ENCODE measurements at regions not wholly inside any gene's neighbourhood (a gene's known extent, or its start where the extent isn't known, plus 50 kb on each side); places are given as distances from the start of the nearest gene placed in this dataset.

DNA sequence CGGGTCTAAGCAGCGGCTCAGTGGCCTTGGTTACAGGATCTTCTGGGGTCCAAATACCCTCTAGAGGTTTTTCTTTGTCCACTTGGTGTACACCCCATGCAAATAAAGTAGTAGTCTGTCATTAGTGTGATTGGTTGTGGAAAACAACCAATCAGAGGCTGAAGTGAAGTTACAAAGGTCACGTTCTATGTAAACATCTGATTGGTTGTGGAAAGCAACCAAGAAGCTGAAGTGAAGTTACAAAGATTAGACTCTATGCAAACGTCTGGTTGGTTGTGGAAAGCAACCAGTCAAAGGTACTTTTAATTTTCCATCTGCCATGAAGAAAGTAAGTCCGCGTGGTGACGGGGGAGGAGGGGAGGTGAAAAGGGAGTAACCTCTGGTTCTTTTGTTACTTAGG lies 790.9 kb downstream of the UQCRFS1 start:
- FAIRE-seq (no peak), DNase-seq (ENCODE audit: low read depth) (no peak)
- Histone ChIP-seq H3K4me3 (ENCODE audit: low read depth, low read length) (no peak overlapping the region), H3K27me3 (ENCODE audit: control insufficient read depth, insufficient read depth, low read length) (no peaks in the 10 kb centered on the region), H3K36me3 (ENCODE audit: control insufficient read depth, insufficient read depth, low read length) (no peaks in the 10 kb centered on the region)
- TF ChIP-seq, protein P1, sequence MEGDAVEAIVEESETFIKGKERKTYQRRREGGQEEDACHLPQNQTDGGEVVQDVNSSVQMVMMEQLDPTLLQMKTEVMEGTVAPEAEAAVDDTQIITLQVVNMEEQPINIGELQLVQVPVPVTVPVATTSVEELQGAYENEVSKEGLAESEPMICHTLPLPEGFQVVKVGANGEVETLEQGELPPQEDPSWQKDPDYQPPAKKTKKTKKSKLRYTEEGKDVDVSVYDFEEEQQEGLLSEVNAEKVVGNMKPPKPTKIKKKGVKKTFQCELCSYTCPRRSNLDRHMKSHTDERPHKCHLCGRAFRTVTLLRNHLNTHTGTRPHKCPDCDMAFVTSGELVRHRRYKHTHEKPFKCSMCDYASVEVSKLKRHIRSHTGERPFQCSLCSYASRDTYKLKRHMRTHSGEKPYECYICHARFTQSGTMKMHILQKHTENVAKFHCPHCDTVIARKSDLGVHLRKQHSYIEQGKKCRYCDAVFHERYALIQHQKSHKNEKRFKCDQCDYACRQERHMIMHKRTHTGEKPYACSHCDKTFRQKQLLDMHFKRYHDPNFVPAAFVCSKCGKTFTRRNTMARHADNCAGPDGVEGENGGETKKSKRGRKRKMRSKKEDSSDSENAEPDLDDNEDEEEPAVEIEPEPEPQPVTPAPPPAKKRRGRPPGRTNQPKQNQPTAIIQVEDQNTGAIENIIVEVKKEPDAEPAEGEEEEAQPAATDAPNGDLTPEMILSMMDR (IDR thresholded peaks at IDR 0.05; ENCODE audit: insufficient read depth, low read length, severe bottlenecking), result no peak

DNA sequence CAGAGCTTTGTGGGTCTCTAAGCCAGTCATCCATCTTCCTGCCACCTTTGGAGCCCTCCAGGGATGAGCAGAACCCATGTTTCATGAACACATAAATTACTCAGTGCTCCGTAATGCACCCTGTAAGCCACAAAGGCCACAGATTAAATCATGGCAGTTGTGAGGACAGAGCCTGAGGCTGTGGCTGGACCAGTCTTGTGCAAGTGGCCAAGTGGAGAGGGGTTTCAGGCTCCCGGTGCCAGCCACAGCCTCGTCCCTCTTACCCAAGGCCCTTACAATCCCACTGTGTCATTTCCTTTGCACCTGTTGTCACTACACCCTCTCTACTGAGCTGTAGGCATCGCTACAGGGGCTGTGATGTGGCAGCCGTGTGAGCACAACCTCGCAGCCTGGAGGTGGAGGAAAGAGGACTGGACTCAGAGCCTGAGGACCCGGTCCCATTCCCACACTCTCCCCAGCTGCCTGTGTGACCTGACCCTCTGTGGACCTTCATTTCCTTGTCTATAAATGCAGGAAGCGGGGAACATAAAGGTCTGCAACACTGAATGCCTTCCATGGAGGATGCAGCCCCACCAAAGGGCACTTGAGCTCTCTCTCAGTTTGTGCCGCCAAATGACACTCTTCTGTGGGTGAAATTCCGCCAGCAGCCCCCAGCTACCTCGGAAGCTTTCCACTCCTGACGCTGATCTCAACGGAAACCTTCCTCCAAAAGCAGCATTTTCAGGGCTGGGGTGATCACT lies 792.0 kb downstream of the UQCRFS1 start:
- Histone ChIP-seq H3K27me3 (ENCODE audit: control insufficient read depth, insufficient read depth, low read length) (no peaks in the 10 kb centered on the region), H3K4me3 (ENCODE audit: low read depth, low read length) (no peak overlapping the region), H3K36me3 (ENCODE audit: control insufficient read depth, insufficient read depth, low read length) (no peaks in the 10 kb centered on the region)
- FAIRE-seq, result no peak
- DNase-seq (ENCODE audit: low read depth), result no peak
- TF ChIP-seq, protein P1 (IDR thresholded peaks at IDR 0.05; ENCODE audit: insufficient read depth, low read length, severe bottlenecking), result no peak

DNA sequence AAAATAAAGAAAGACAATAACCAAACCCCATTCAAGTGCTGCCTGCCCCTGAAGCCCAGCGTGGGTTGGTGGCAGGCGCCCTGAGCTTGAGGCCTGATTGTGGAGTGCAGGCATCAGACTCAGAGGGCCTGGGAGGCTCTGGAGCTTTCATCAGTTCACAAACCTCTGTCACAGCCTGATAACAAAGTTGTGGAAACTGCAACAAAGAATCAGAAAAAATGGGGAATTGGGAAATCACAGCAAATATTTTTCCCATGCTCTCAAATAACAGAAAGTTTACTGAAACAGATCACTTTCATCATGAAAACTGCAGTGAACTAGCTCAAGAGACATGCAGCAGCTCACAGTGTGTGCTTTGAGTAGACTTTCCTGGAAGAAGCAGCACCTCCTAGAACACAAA lies 793.6 kb downstream of the UQCRFS1 start:
- no peaks in the 10 kb centered on the region for H3K27me3 ChIP-seq (ENCODE audit: control insufficient read depth, insufficient read depth, low read length)
- FAIRE-seq (no peak), DNase-seq (ENCODE audit: low read depth) (no peak)
- TF ChIP-seq, protein P1 (IDR thresholded peaks at IDR 0.05; ENCODE audit: insufficient read depth, low read length, severe bottlenecking), result no peak
- no peaks in the 10 kb centered on the region for H3K36me3 ChIP-seq (ENCODE audit: control insufficient read depth, insufficient read depth, low read length)
- no peak overlapping the region for H3K4me3 ChIP-seq (ENCODE audit: low read depth, low read length)

DNA sequence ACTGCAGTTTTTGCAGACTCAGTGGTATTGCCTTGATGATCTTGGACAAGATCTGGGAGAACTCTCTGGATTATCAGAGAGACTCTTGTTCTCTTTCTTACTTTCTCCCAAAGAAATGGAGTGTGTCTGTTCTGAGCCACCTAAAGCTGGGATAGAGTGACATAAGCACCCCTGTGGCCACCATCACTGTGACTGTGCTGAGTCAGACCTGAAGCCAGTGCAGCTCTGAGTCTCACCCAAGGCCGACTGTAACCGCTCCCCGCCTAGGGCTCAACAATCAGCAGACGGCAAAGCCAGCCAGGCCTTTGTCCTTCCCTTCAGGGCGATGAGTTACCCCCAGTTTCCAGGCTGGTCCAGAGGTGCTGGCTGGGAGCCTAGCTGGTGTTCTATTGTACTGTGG lies 795.6 kb downstream of the UQCRFS1 start:
- Histone ChIP-seq H3K27me3 (ENCODE audit: control insufficient read depth, insufficient read depth, low read length) (no peaks in the 10 kb centered on the region), H3K36me3 (ENCODE audit: control insufficient read depth, insufficient read depth, low read length) (no peaks in the 10 kb centered on the region), H3K4me3 (ENCODE audit: low read depth, low read length) (no peak overlapping the region)
- TF ChIP-seq, protein P1 (IDR thresholded peaks at IDR 0.05; ENCODE audit: insufficient read depth, low read length, severe bottlenecking), result no peak
- FAIRE-seq (no peak), DNase-seq (ENCODE audit: low read depth) (no peak)

DNA sequence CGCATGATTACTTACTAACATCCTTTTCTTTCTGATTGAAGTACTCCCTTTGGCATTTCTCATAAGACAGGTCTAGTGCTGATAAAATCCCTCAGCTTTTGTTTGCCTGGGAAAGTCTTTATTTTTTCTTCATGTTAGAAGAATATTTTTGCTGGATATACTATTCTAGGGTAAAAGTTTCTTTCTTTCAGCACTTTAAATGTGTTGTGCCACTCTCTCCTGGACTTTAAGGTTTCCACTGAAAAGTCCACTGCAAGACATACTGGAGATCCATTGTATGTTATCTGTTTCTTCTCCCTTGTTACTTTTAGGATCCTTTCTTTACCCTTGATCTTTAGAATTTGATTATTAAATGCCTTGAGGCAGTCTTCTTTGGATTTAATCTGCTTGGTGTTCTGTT lies 796.7 kb downstream of the UQCRFS1 start:
- no peaks in the 10 kb centered on the region for H3K36me3 ChIP-seq (ENCODE audit: control insufficient read depth, insufficient read depth, low read length)
- FAIRE-seq (no peak), DNase-seq (ENCODE audit: low read depth) (no peak)
- H3K4me3 ChIP-seq (ENCODE audit: low read depth, low read length), result no peak overlapping the region
- TF ChIP-seq, protein P1 (IDR thresholded peaks at IDR 0.05; ENCODE audit: insufficient read depth, low read length, severe bottlenecking), result no peak
- H3K27me3 ChIP-seq (ENCODE audit: control insufficient read depth, insufficient read depth, low read length), result no peaks in the 10 kb centered on the region

DNA sequence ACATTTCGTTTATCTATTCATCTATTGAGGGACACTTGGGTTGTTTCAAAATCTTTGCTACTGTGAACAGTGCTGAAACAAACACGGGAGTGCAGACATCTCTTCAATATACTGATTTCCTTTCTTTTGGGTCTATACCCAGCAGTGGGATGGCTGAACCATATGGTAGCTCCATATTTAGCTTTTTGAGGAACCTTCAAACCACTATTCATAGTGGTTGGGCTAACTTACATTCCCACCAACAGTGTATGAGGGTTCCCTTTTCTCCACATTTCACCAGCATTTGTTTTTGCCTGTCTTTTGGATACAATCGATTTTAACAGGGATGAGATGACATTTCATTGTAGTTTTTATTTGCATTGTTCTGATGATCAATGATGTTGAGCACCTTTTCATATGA lies 798.2 kb downstream of the UQCRFS1 start:
- FAIRE-seq (no peak), DNase-seq (ENCODE audit: low read depth) (no peak)
- TF ChIP-seq, protein P1 (IDR thresholded peaks at IDR 0.05; ENCODE audit: insufficient read depth, low read length, severe bottlenecking), result no peak
- Histone ChIP-seq H3K27me3 (ENCODE audit: control insufficient read depth, insufficient read depth, low read length) (no peaks in the 10 kb centered on the region), H3K4me3 (ENCODE audit: low read depth, low read length) (no peak overlapping the region), H3K36me3 (ENCODE audit: control insufficient read depth, insufficient read depth, low read length) (no peaks in the 10 kb centered on the region)

All from bronchial epithelial cell (primary cell).